Endothelial cell of umbilical vein (primary cell): ENCODE measurements at regions not wholly inside any gene's neighbourhood (a gene's known extent, or its start where the extent isn't known, plus 50 kb on each side); places are given as distances from the start of the nearest gene placed in this dataset.

ENCODE experiments used
- BruUV-seq: library from RNA; stranded (reverse); fragments of 400-500 nt; replicated peaks from 2 replicates; lab custom pipeline; 2021; lab: Mats Ljungman, UMichigan
- CTCF ChIA-PET: fragments of 300-600, 350-600 bp; sonication (Branson Sonifier 250); formaldehyde crosslinking; loops from one replicate; lab custom pipeline; 2021; ENCODE audit warnings: antibody characterized with exemption, inconsistent platforms; lab: Charles Lee
- POLR2A ChIA-PET: fragments of 300-600, 350-600 bp; sonication (Branson Sonifier 250); formaldehyde crosslinking; loops from one replicate; lab custom pipeline; 2021; ENCODE audit warnings: antibody characterized with exemption, inconsistent platforms; lab: Charles Lee
- DNase-seq: peaks from one replicate; pipeline ENCODE4 v3.0.0-alpha.2; 2011; ENCODE audit warnings: low read depth, low spot score
- FAIRE-seq: peaks from 2 replicates; lab custom pipeline; 2011; peaks lifted over from hg19 to GRCh38; lab: Jason Lieb, UNC
- H2AFZ ChIP-seq: 2 replicates; pipeline ENCODE4 v1.6.0; 2012; ENCODE audit warnings: low read depth, low read length, control low read depth, inconsistent platforms
- H3K27ac ChIP-seq: 2 replicates; pipeline ENCODE4 v1.5.1; 2011; ENCODE audit warnings: low read depth, mild to moderate bottlenecking, control low read depth, low read length, moderate library complexity; ENCODE audit not compliant: insufficient read depth
- H3K27me3 ChIP-seq, 2 experiments: 2 replicates each; pipeline versions ENCODE4 v1.6.0 to v1.6.1; 2011; ENCODE audit warnings: low read length in 2 of 2, mixed read lengths in 1 of 2; ENCODE audit not compliant: control insufficient read depth in 2 of 2, insufficient read depth in 2 of 2
- H3K36me3 ChIP-seq, 2 experiments: 2 replicates in 1 of 2; 3 replicates in 1 of 2; pipeline ENCODE4 v1.5.1; 2011; ENCODE audit warnings: low read length in 2 of 2, mild to moderate bottlenecking in 1 of 2, moderate library complexity in 1 of 2; ENCODE audit not compliant: control insufficient read depth in 2 of 2, insufficient read depth in 2 of 2; ENCODE audit errors: extremely low read depth in 1 of 2
- H3K4me1 ChIP-seq: 3 replicates; pipeline ENCODE4 v1.5.1; 2011; ENCODE audit warnings: mild to moderate bottlenecking, low read length; ENCODE audit not compliant: control insufficient read depth, insufficient read depth; ENCODE audit errors: extremely low read depth
- H3K4me2 ChIP-seq: 2 replicates; pipeline ENCODE4 v1.6.1; 2011; ENCODE audit warnings: low read length, control low read depth, mixed read lengths; ENCODE audit not compliant: insufficient read depth
- H3K4me3 ChIP-seq, 3 experiments: fragments of 200-600 bp in 1 of 3; sonication (generic), shearing (Covaris generic) in 1 of 3; replicated peaks in 1 of 3; 2 replicates each; pipeline ENCODE4 v1.5.1; 2011 to 2016; ENCODE audit warnings: control low read depth in 3 of 3, low read length in 3 of 3, mild to moderate bottlenecking in 2 of 3, inconsistent platforms in 1 of 3, low read depth in 1 of 3, moderate library complexity in 1 of 3; ENCODE audit not compliant: insufficient read depth in 1 of 3
- H3K79me2 ChIP-seq: 2 replicates; pipeline ENCODE4 v1.6.0; 2012; ENCODE audit warnings: low read length, inconsistent platforms; ENCODE audit not compliant: control insufficient read depth, insufficient read depth
- H3K9ac ChIP-seq: replicated peaks from 2 replicates; pipeline ENCODE3; 2011; ENCODE audit warnings: low read length, control low read depth; ENCODE audit not compliant: insufficient read depth; ENCODE audit errors: extremely low read depth
- H3K9me1 ChIP-seq: replicated peaks from 3 replicates; pipeline ENCODE4 v1.6.0; 2011; ENCODE audit warnings: mild to moderate bottlenecking, low read length; ENCODE audit not compliant: control insufficient read depth, insufficient read depth; ENCODE audit errors: extremely low read depth
- H3K9me3 ChIP-seq: replicated peaks from 2 replicates; pipeline ENCODE4 v1.5.1; 2012; ENCODE audit warnings: low read length, inconsistent platforms; ENCODE audit not compliant: control insufficient read depth, insufficient read depth
- H4K20me1 ChIP-seq: replicated peaks from 2 replicates; pipeline ENCODE3; 2011; ENCODE audit warnings: mild to moderate bottlenecking, low read length; ENCODE audit not compliant: control insufficient read depth, insufficient read depth; ENCODE audit errors: extremely low read depth
- CTCF ChIP-seq, 2 donors: IDR thresholded peaks; 1 replicate in 1 of 2; 2 replicates in 1 of 2; pipeline ENCODE4 v1.5.1; 2011; ENCODE audit warnings: low read length in 2 of 2, mild to moderate bottlenecking in 2 of 2, moderate library complexity in 2 of 2, control low read depth in 1 of 2, inconsistent platforms in 1 of 2, low read depth in 1 of 2; ENCODE audit not compliant: insufficient read depth in 1 of 2; ENCODE audit errors: extremely low read depth in 1 of 2
- EZH2 ChIP-seq: IDR thresholded peaks from 2 replicates; pipeline ENCODE4 v1.6.1; 2012; ENCODE audit warnings: borderline replicate concordance, low read depth, mild to moderate bottlenecking, moderate library complexity, low read length, inconsistent platforms; ENCODE audit not compliant: severe bottlenecking
- FOS ChIP-seq: IDR thresholded peaks from 2 replicates; pipeline ENCODE4 v1.6.1; 2011; ENCODE audit warnings: mild to moderate bottlenecking, low read length, moderate library complexity, borderline replicate concordance; ENCODE audit not compliant: insufficient read depth
- GATA2 ChIP-seq: IDR thresholded peaks from 2 replicates; pipeline ENCODE4 v1.7.0; 2011; ENCODE audit warnings: low read depth, mild to moderate bottlenecking, moderate library complexity, mixed read lengths, low read length; ENCODE audit not compliant: insufficient read length, insufficient read depth
- JUN ChIP-seq: IDR thresholded peaks from 2 replicates; pipeline ENCODE4 v1.6.1; 2011; ENCODE audit warnings: borderline replicate concordance, low read depth; ENCODE audit not compliant: insufficient read length, insufficient read depth
- MAX ChIP-seq: IDR thresholded peaks from 2 replicates; pipeline ENCODE4 v1.6.1; 2011; ENCODE audit not compliant: insufficient read depth, insufficient read length
- MYC ChIP-seq: IDR thresholded peaks from one replicate; pipeline ENCODE4 v1.6.1; 2011; ENCODE audit warnings: mild to moderate bottlenecking, low read depth, low read length
- POLR2A ChIP-seq: IDR thresholded peaks from 2 replicates; pipeline ENCODE4 v1.6.1; 2012; ENCODE audit warnings: low read depth, mild to moderate bottlenecking, control low read depth, low read length
- POLR2AphosphoS5 ChIP-seq: IDR thresholded peaks from 2 replicates; pipeline ENCODE4 v1.6.1; 2012; ENCODE audit warnings: low read depth, mild to moderate bottlenecking, control low read depth, low read length, moderate library complexity; ENCODE audit not compliant: insufficient read depth
- dilution Hi-C: fragments of 300-500 bp; cut with MboI; formaldehyde crosslinking; loops from one replicate; pipeline ENCODE4 v1.15.0; 2019; ENCODE audit warnings: low sequenced_read_pairs; ENCODE audit not compliant: extremely low pct_ligation_motif_present
- intact Hi-C: fragments of 100-400 bp; cut with micrococcal nuclease; formaldehyde crosslinking; loops from one replicate; pipeline ENCODE4 v1.10.0; 2022

GRCh38 chr7:83876593-83876992 lies 227.7 kb upstream of the SEMA3E start:
- H3K9me1 ChIP-seq: no peaks in the 10 kb centered on the region
- no peaks in the 10 kb centered on the region for H3K9me3 ChIP-seq
- CTCF ChIA-PET: no interaction called here

More at GRCh38 chr7:83876593-83876992, 227.7 kb upstream of the SEMA3E start:
- POLR2A ChIA-PET: no interaction called here
- intact Hi-C loops (no loop called here), dilution Hi-C loops (no loop called here)
- no peak overlapping the region for H3K9ac ChIP-seq
- H3K4me2 ChIP-seq: no peak overlapping the region
- no peaks in the 10 kb centered on the region for H3K36me3 ChIP-seq
- no peaks in the 10 kb centered on the region for H4K20me1 ChIP-seq
- no peak overlapping the region for H2AFZ ChIP-seq
- no peak for FAIRE-seq
- TF ChIP-seq JUN (no peak), GATA2 (no peak), CTCF (IDR thresholded peaks at IDR 0.05; ENCODE audit: extremely low read depth in 1 of 2, insufficient read depth in 1 of 2, low read depth in 1 of 2, low read length in 2 of 2) (no peak), FOS (no peak), POLR2A (no peak), EZH2 (no peak), POLR2AphosphoS5 (no peak), MYC (no peak), MAX (no peak)
- H3K4me3 ChIP-seq: no peak overlapping the region
- BruUV-seq: no TSS peak
- no peak for DNase-seq
- peaks cover 0 to 6% of the 10 kb centered on the region in 2 experiments for H3K27me3 ChIP-seq
- no peaks in the 10 kb centered on the region for H3K4me1 ChIP-seq
- no peak overlapping the region for H3K27ac ChIP-seq
- H3K79me2 ChIP-seq: no peaks in the 10 kb centered on the region
